Middle frontal gyrus (tissue), 1 donor: ENCODE measurements at regions not wholly inside any gene's neighbourhood (a gene's known extent, or its start where the extent isn't known, plus 50 kb on each side); places are given as distances from the start of the nearest gene placed in this dataset.

Experiments
- DNase-seq: peaks from one replicate; pipeline ENCODE4 v3.0.0-alpha.2; 2015; ENCODE audit warnings: low spot score; ENCODE audit errors: extremely low spot score

GRCh38 chr14:51307551-51307950 is 67.5 kb downstream of the TMX1 start:
- DNase-seq = no peak

- DNase-seq = no peak
Observed at GRCh38 chr14:51308866-51309265, 68.8 kb downstream of the TMX1 start.

GRCh38 chr14:51310505-51310944 is 70.5 kb downstream of the TMX1 start:
- DNase-seq = peak; percentile 29

- DNase-seq = no peak
Observed at GRCh38 chr14:51314321-51315015, 74.4 kb downstream of the TMX1 start.

GRCh38 chr14:51317373-51317772 is 77.3 kb downstream of the TMX1 start:
- DNase-seq = no peak

- DNase-seq = no peak
Observed at GRCh38 chr14:51318813-51319597, 79.0 kb downstream of the TMX1 start.

GRCh38 chr14:51321036-51321435 is 81.0 kb downstream of the TMX1 start:
- no peak for DNase-seq

- DNase-seq = no peak
Observed at GRCh38 chr14:51323492-51323891, 83.4 kb downstream of the TMX1 start.

GRCh38 chr14:51327376-51327775 is 87.3 kb downstream of the TMX1 start:
- DNase-seq = no peak

- DNase-seq = no peak
Observed at GRCh38 chr14:51328064-51328771, 88.2 kb downstream of the TMX1 start.

GRCh38 chr14:51328772-51329353 is 88.8 kb downstream of the TMX1 start:
- no peak for DNase-seq

GRCh38 chr14:51331486-51332367 is 91.7 kb downstream of the TMX1 start:
- DNase-seq = no peak

- no peak for DNase-seq
Observed at GRCh38 chr14:51333299-51333698, 93.3 kb downstream of the TMX1 start.

- DNase-seq = no peak
Observed at GRCh38 chr14:51333901-51334521, 94.0 kb downstream of the TMX1 start.

GRCh38 chr14:51334566-51334965 is 94.5 kb downstream of the TMX1 start:
- no peak for DNase-seq

GRCh38 chr14:51335531-51335930 is 95.5 kb downstream of the TMX1 start:
- no peak for DNase-seq

- DNase-seq = no peak
Observed at GRCh38 chr14:51335961-51336723, 96.1 kb downstream of the TMX1 start.

GRCh38 chr14:51336734-51337133 is 96.7 kb downstream of the TMX1 start:
- DNase-seq = no peak

GRCh38 chr14:51337520-51337919 is 97.5 kb downstream of the TMX1 start:
- no peak for DNase-seq

- no peak for DNase-seq
Observed at GRCh38 chr14:51341338-51341737, 101.3 kb downstream of the TMX1 start.
